HK-2 (cell line): ENCODE measurements at regions not wholly inside any gene's neighbourhood (a gene's known extent, or its start where the extent isn't known, plus 50 kb on each side); places are given as distances from the start of the nearest gene placed in this dataset.

Source experiments
- DNase-seq: peaks from one replicate; pipeline ENCODE4 v3.0.0-alpha.2; 2018; ENCODE audit not compliant: unreplicated experiment

DNA sequence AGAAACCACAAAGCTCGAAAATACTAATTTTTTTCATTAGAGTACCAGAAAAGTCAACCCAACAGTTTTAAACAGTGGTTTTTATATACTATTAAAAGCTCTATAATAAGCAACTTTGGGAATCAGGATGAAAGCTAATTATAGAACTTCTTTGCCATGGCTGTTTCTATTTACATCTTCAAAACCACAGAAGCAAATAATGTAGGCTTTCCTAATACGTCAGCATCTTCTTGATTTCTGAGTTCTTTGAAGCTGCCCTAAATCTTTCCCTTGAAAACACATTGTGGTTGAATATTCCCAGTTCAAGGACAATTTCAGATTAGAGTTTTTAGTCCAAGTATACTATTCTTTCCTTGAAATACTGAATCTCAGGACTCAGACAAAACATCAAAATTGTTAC lies 460.2 kb upstream of the FAT1 start:
- DNase-seq, result no peak

DNA sequence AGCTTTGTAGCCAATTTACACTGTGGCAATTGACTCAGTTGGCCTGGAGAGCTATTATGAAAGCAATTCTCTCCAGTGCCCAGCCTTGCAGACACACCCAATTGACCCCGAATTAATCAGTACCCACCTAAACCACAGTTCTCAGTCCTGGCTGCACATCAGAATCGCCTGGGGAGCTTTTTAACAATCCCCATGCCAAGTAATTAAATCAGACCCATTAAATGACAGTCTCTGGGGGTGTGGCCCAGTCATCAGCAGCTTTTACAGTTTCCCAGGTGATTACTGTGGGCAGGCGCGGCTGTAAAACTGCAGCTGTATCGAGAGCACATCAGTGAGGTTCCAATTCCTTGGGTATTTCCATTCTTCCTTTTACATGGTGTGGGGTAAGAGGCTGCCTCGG lies 460.9 kb upstream of the FAT1 start:
- no peak for DNase-seq

DNA sequence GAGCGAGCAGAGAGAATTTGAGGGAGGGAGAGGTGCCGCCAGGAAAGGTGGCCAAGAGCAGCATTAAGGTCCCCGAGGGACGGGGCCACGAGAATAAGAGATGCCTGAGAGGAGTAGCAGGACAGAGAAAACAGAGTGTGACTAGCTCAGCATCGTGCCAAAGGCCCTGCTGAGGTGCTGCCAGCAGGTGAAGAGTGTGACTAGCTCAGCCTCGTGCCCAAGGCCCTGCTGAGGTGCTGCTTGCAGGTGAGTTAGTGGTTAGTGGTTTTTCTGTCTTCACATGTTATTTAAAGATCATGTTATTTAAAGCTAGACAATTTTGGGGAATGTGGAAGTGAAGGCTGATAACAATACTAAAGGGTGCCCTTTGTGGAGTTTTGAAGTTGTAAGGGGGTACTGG lies 464.5 kb upstream of the FAT1 start:
- no peak for DNase-seq

DNA sequence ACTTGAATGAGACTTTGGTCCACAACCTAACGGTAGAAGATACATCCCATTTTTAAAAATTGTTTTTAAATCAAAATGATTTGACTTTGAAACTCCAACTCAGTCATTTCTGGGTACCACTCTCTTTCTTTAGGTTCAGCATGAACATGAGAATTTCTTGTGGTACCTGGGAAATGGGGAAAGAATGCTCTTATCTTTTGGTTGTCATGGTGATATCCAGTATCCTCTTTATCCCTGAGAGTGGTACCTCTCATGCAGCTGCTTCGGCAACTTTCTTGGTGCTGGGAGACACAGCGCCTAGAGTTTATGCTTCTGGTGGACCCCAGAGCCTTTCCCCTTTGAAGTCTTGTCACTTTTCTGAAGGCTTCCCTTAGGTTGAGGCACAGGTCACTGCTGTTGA lies 465.1 kb upstream of the FAT1 start:
- no peak for DNase-seq

DNA sequence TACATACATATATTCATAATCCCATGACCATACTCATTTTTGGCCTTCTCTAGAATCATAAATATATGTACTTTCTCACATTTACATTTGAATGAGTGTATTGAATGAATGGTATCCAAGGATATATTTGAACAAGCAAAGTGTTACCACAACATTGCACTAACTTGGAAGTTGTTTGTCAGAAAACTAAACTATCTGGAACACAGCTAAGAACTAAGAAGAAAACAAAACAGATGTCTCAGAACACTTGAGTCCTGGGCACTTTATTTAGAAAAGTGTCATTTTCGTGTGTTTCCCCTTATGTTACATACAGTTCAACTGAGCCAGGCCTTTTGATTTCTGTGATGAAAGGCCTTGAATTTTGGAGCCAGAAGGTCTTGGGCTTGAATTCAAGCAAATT lies 466.7 kb upstream of the FAT1 start:
- no peak for DNase-seq

DNA sequence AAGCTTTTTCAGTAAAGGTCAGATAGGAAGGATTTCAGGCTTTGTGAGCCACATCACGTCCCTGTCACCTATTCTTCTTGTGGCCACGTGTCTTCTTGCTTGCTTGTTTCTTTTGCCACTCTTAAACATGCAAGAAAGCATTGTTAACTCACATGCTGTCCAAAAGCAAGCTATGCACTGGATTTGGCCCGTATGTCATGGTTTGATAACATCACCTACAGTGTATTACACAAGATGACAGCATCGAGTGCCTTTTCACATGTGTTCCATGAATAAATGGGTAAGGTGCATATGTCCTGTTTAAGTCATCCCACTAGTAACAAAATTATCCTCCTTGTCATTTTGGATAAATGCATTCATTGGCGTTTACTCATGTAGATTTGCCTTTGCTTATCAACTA lies 468.0 kb upstream of the FAT1 start:
- no peak for DNase-seq

DNA sequence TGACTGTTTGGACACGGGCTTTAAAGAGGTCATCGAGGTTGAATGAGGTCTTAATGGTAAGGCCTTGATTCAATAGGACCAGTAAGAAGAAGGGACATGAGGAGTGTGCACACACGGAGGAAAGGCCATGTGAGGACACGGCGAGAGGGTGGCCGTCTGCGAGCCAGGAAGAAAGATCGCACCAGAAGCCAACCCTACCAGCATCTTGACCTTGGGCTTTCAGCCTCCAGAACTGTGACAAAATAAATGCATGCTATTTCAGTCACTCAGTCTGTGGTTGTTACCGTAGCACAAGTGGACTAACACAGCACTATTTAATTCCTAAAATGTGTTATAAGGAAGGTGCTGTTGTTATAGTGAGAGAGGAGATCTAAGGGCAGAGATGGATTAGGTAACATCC lies 468.6 kb upstream of the FAT1 start:
- DNase-seq, result no peak

DNA sequence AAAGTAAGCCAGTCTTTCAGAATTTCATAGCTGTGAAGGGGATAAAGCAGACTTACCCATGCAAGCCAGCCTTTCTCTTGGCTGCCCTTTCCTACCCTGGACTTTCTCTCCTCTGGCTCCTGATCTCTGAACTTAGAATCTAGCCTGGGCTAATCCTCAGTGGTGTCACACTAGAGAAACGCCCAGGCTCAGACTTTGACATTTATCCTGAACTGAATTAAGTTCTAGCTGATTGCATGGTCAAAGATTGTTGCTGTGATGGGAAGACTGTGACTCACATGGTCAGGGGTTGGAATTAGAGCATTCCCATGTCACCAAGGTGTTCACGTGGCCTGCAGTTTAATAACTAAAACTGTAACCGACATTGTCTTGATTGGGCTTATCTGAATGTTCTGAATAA lies 469.5 kb upstream of the FAT1 start:
- no peak for DNase-seq

DNA sequence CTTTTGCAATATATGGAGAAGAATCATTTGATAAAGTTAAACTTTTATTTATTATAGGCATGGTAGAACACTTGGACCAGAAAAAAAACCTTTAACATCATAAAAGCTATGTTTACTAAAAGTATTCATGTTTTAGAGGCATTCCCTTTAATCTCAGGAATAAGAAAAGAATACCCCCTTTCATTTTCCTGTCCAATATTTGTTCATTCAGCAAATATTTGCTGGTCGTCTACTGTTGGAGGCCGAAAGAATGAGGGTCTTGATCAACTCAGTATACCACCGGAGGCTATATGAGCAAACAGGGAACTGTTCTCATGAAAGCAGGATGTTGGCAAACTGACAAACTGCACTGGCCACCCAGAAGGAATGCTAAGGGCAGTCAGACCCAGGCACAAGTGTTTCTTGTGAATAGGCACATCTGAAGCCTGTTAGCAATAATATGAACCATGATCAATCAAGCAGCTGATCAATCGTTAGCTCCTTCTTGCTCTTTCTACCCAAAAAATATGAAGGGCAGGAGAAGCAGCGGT lies 480.8 kb upstream of the FAT1 start:
- no peak for DNase-seq

DNA sequence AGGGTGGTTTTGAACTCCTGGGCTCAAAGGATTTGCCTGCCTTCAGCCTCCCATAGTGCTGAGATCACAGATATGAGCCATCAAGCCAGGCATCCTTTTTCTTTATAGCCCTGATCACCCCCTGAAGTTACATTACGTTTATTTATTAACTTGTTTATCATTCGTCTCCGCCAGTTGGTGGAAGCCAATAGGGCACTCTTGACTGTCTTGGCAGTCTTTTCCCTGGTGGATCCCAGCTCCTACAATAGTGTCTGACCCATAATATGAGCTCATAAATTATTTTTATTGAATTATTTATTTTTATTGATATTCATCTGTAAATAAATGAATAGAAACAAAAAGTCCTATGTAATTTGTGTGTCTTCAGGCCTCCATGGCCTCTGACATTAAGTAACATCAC lies 484.3 kb upstream of the FAT1 start:
- DNase-seq, result no peak

DNA sequence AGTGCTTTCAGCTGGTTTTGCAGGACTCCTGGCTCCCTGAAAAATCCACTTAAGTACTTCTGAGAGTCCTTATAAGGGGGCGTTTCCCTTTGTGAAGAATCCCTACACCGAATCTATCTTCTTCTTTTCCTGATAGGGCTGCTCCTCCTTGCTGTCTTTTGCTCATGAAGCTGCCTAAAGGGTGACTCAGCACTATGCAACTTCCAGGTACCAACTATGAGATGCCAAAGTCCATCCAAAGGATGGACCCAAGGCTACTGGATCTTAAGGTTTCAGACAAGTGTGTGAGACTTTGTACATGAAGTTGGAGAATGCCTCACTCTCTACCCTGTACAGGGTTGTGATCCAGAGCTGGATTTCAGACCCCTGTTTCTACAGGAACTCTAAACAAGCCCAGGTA lies 485.0 kb upstream of the FAT1 start:
- DNase-seq, result no peak

DNA sequence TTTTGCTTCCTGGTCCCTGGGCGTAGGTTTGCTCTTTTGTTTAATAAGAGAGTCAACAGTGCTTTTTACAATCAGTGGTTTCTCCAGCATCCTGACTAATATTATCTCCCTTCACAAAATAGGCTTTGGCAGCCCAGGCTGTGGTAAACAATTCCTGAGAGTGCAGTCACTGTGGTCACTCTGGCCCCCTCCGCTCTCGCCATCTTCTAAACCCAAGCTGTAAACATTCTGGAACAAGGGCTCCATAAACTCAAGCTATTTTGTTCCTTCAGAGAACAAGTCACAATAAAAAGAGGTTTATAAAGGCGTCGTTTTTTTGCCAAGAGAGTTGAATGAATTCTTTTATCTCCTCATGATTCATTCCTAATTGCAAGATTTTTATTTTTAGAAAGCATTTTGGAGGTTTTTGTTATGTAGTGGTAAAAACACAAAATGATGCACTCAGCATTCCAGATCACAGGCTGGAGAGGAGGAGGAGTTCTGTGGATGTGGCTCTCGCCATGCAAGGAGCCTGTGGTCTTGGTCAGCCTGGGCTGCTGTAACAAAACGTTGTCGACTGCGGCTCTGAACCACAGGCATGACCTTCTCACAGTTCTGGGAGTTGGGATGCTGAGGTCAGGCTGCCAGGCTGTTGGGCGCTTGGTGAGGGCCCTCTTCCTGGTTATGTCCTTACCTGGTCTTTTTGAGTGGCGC lies 486.4 kb upstream of the FAT1 start:
- no peak for DNase-seq

DNA sequence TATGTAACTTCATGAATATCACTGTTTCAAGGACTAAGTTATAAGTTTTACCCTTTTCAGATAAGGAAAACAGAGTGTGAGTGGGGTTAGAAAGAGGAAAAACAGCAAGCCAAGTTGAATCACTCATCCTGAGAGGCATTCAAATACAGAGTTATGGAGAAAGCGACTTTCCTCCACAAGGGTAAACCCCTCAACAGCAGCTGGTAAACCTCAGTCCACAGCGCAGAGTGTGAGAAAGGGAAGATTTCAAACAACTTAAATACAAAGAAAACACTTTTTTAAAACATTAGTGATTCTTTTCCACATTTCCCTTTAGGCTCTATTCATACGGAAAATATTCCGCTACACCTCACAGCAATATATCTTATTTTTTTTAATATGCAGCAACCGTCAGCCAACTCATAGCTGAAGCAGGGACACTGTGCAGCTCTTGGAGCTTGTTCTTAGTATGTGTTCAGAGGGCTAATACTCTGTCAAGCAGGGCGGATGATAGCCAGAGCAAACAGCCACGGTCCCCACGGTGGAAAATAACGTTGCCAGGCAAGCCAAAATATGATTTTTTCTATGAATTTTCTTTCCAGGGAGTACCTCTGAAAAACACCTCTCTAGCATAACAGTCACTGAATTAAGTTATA lies 488.9 kb upstream of the FAT1 start:
- no peak for DNase-seq

DNA sequence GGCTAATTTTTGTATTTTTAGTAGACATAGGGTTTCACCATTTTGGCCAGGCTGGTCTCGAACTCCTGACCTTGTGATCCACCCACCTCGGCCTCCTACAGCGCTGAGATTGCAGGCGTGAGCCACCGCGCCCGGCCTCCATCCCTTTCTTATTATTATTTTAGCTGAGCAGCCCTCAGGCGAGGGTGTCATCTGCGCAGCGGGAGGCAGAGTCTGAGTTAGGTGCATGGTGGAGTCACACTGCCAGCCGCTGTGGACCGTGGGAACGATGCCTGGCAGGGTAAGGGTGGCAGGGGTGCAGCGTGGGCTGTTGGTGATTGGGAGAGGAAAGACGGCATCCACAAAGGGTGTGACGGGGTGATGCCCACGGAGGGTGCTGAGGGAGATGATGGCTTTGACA lies 491.8 kb upstream of the FAT1 start:
- DNase-seq, result no peak

DNA sequence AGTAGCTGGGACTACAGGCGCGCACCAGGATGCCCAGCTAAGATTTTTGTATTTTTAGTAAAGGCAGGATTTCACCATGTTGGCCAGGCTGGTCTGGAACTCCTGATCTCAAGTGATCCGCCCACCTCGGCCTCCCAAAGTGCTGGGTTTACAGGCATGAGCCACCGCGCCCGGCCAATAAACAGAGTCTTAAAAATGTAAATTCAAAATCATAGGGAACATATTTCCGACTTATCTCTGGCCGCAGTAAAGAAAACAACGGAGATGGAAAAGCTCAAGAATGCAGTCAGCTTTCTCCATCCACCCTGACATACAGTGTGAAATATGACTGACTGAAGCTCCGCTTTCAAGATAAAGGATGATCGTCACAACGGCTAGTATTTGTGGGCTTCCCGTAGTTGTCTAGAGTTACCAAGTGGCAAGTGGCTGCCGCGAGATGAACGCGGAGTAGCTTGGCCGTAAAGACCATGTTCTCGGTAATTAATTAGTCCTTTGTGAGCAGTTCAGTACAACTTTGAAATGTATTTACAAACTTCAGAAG lies 495.1 kb upstream of the FAT1 start:
- no peak for DNase-seq

DNA sequence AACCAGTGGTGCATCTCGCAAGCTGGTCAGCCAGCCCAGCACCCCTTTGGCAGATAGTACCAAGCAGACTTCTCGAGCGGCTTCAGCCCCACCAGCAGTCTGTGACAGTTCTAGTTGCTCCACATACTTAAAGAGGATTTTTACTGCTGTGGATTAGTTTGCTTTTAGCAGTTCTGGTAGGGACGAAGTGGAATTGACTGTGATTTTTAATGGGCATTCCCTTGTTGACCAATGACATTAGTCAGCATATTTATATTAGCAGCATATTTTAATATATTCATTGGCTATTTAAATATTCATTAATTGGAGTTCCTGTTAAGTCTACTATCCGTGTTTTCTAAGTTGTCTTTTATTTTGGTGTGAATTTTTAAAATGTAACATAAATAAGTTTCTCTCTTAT lies 500.9 kb upstream of the FAT1 start:
- no peak for DNase-seq

DNA sequence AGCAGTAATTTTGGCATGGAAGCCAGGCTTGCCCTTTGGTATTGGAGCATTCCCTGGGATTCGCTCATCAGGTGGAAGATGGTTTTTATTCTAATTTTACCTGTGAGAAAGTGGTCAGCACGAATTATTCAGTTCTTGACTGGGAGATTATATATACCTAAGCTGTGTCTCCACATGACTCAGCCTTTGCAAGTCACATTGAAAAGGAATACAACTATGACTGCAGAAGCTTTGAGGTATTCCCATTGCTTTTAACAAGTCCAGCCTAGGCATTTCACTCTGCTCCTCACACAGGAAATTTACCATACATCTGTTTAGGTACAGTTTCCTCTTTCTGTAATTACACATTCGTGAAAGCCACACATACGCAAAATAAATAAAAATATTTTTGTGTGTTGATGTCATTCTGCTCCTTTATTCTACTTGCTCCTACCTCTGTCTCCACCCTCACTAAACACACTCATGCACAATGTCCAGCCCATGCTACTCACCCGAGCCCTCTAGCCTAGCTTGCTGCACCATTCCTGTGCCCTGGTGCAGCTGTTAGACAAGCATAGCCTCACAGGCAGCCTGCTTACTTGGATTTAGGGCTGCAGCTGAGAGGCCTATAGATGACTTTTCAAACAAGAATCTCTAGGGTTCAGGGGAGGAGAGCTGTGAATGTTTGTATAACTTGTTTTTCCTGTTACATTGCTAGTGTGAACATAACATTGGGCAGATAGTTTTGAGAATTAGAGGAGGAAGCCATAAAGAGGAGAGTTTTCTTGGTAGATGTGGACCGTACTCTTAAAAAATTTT lies 504.4 kb upstream of the FAT1 start:
- DNase-seq, result no peak

DNA sequence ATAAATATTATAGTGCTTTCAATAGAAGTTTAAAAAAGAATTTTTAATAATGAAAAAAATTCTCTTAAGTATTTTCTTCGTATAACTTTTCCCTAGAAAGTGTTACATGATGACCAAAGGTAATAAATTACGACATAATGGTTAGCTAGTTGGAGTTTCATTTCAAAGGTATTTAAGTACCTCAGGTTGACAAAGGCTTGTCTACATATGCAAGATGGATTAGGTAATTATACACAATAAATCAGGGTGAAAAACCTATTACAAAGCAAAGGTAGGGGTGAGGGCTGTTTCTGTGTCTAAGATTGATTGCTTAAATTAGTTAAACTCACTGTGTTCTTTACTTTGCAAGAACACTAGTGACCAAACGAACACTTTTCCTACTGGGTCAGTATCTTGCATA lies 508.5 kb upstream of the FAT1 start:
- no peak for DNase-seq

DNA sequence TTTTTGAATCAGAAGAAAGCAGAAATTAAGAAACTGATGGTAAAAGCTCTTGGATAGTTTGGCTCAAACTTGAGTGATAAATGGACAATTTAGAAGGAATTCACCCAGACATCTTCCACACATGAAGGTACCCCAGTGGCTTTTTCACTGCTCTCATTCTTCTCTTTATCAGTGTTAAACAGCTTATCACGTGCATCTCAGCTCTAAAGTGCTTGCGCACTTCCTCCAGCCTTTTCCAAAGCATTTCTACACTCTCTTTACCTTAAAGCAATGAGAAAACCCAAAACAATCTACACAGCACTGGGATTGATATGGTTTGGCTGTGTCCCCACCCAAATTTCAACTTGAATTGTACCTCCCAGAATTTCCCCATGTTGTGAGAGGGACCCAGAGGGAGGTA lies 509.1 kb upstream of the FAT1 start:
- DNase-seq, result no peak

DNA sequence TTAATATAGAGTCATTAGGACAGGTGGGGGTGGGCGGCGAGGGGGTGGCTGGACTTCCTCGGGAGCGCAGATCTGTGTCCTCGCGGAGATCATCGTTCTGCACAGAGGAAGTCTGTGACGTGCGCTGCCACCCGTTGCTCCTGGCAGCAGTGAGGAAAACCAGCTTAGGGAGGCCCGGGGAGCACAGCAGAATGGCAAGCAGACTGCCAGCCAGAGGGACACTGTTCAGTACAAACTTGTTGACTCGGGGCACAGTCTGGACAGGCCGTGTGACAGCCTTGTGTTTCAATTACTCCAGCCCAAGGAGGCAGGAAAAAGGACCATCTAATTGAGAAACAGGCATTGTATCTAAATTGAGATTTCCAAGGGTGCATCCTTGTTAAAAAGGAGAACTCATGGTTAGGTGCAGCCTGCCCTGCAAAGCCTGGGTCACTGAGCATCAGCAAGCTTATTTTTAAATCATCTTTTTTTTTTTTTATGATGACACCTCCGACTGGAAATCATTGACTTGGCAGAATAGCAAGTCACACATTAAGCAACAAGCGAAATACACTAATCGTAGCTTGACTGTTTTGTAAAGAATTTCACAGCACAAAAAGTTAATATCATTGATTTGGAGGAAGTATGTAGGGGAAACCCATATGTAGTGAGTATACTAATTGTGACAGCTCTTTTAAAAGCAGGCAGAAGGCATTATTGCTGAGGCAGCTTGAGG lies 512.0 kb upstream of the FAT1 start:
- no peak for DNase-seq

DNA sequence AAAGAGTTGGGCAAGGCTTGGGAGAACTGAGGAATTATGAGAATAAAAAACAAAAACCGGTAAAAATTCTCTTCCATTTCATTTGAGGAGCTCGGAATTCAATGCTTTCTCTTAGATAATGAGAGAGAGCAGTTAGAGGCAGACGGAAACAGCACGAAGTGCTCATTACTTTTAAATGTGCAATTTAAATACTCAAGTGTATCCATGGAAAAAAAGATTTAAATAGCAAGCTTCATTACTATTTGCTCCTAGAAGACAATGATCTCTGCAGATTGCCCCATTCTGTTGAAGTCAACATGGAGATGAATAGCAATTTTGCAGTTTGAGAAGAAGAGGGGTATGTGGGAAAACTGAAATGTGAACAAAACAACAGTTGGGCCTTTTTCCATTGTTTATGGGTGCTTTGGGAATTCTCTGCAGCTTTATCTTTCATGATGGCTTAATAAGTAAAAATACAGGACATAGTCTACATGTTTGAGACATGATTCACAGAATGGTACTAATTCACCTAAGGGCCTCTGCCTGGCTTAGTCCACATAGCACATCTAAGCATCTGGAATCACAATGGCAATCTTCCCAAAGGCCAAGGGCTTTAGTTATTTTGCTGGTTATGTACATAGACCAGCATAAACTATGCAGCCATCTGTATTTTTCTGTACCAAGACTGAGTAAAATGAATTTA lies 512.7 kb upstream of the FAT1 start:
- DNase-seq, result no peak
